ENCODE measurements at regions not wholly inside any gene's neighbourhood (a gene's known extent, or its start where the extent isn't known, plus 50 kb on each side); places are given as distances from the start of the nearest gene placed in this dataset.

DNA sequence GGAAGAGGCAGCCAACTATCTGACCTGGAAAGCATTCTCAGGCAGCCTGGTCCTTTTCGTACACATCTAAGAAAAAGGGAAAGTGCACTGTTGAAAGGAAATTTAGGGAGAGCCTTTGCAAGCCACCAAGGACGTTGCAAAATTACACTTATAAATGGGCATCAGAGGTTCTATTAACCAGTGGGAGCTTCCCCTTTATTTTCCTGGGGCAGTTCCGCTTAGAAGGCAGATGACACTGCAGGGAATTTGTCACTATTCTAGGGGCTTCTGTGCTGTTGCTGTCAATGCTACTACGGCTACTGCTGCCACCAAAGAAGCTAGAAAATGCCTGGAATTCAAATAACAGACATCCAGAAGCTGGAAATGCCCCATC is 79.6 kb upstream of the AUTS2 start:
- TF ChIP-seq CTCF (IDR thresholded peaks at IDR 0.05) (no peak), POLR2A (IDR thresholded peaks at IDR 0.05) (no peak)
